AG10803 (cell line): ENCODE measurements at regions not wholly inside any gene's neighbourhood (a gene's known extent, or its start where the extent isn't known, plus 50 kb on each side); places are given as distances from the start of the nearest gene placed in this dataset.

Experiments used
- DNase-seq: peaks from one replicate; pipeline ENCODE4 v3.0.0; 2010; ENCODE audit warnings: low read depth
- H3K4me3 ChIP-seq: 2 replicates; pipeline ENCODE4 v1.5.1; 2011; ENCODE audit warnings: mild to moderate bottlenecking, low read length, control low read depth
- TF ChIP-seq, protein P1 (sequence below): conservative IDR thresholded peaks from 2 replicates; pipeline ENCODE4 v1.5.1; 2011; ENCODE audit warnings: mild to moderate bottlenecking, low read length, control low read depth, inconsistent platforms

DNA sequence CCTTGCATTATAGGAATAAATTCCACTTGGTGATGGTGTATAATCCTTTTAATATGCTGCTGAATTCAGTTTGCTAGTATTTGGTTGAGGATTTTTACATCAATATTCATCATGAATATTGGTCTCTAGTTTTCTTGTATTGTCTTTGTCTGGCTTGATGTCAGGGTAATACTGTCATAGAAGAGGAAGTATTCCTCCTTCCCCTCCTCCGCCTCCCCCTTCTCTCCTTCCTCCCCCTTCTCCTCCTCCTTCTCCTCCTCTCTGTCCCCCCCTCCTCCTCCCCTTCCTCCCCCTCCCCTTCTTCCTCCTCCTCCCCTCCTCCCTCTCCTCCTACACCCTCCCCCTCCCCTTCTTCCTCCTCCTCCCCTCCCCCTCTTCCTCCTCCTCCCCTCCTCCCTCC, 65.8 kb downstream of the RGS12 start:
- DNase-seq, result no peak
- H3K4me3 ChIP-seq, result no peak overlapping the region
- TF ChIP-seq, protein P1, sequence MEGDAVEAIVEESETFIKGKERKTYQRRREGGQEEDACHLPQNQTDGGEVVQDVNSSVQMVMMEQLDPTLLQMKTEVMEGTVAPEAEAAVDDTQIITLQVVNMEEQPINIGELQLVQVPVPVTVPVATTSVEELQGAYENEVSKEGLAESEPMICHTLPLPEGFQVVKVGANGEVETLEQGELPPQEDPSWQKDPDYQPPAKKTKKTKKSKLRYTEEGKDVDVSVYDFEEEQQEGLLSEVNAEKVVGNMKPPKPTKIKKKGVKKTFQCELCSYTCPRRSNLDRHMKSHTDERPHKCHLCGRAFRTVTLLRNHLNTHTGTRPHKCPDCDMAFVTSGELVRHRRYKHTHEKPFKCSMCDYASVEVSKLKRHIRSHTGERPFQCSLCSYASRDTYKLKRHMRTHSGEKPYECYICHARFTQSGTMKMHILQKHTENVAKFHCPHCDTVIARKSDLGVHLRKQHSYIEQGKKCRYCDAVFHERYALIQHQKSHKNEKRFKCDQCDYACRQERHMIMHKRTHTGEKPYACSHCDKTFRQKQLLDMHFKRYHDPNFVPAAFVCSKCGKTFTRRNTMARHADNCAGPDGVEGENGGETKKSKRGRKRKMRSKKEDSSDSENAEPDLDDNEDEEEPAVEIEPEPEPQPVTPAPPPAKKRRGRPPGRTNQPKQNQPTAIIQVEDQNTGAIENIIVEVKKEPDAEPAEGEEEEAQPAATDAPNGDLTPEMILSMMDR, result no peak

DNA sequence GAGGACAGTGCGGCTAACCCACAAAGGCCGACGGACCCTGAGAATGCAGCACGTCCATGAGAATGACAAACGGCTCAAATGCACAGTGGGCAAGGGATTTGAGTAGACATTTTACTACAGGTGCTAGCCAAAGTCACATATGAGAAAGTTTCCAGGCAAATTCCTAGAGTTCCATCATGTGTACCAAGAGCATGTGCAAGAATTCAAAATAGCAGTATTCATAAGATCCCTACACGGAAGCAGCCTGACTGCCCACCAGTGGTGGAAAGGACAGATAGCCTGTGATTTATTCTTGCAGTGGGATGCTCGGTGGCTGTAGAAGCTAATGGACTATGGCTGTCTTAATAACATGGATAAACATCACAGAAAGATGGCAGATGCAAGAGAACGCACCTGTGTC, 68.0 kb downstream of the RGS12 start:
- no peak for DNase-seq
- TF ChIP-seq, protein P1, result no peak
- no peak overlapping the region for H3K4me3 ChIP-seq

DNA sequence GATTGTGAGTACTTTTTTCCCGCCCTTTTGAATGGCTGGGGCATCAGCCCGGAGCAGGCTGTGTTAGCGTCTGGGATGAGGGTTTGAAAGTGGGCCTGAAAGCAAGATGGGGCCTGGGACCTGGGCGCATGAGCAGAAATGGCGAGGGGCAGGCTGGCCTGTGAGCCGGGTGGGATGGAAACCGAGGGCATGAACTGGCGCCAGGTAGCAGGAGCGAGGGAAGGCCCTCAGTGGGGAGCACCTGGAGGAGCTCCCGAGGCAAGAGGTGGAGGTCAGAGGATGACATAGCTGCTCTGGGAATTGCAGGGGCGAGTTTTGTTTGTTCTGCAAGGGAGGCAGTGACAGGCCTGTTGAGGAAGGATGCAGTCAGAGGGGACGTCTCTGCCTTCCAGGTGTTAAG, 68.6 kb downstream of the RGS12 start:
- DNase-seq, result no peak
- H3K4me3 ChIP-seq, result no peak overlapping the region
- TF ChIP-seq, protein P1, result no peak

DNA sequence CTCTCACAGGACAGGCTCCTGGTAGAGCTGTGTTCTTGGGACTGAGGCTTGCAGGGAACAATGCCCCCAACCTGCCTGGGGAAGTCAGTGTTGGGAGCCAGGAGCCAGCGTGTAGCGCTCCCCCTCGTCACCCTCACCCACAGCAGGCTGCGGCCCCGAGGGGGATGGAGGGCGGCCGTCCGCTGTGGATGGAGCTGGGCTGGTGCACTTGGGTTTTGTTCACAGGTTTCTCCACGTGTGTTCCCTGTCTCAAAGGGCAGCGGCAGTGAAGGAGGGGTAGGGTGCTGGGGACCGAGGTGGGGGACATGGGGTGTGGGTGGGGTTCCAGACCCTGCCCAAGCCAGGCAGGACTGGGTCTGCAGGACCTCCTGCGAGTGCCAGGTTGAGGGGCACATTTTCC, 69.1 kb downstream of the RGS12 start:
- no peak overlapping the region for H3K4me3 ChIP-seq
- TF ChIP-seq, protein P1, result no peak
- DNase-seq, result no peak

DNA sequence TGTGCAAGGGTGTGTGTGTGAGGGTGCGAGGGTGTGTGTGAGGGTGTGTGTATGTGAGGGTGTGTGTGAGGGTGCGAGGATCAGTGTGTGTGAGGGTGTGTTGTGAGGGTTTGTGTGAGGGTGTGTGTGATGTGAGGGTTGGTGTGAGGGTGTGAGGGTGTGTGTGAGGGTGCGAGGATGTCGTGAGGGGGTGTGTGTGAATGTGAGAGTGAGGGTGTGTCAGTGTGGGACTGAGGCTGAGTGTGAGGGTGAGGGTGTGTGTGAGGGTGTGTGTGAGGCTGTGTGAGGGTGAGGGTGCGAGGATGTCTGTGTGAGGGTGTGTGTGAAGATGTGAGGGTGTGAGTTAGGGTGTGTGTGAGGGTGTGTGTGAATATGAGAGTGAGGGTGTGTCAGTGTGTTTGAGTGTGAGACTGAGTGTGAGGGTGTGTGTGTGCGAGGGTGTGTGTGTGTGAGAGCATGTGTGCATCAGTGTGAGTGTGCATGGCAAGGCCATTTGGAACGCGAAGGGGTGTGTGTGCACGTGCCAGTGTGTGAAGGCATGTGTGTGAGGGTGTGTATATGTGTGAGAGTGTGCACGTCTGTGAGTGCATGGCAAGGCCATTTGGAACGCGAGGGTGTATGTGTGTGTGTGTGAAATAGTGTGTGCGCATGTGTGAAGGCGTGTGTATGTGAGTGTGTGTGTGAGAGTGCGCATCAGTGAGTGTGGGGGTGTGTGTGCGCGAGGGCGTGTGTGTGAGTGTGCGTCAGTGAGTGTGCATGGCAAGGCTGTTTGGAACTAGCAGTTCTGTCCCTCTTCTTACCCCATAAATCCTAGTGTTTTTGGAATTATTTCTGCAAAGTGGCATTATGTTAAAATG, 69.8 kb downstream of the RGS12 start:
- TF ChIP-seq, protein P1, result no peak
- DNase-seq, result no peak
- no peak overlapping the region for H3K4me3 ChIP-seq

DNA sequence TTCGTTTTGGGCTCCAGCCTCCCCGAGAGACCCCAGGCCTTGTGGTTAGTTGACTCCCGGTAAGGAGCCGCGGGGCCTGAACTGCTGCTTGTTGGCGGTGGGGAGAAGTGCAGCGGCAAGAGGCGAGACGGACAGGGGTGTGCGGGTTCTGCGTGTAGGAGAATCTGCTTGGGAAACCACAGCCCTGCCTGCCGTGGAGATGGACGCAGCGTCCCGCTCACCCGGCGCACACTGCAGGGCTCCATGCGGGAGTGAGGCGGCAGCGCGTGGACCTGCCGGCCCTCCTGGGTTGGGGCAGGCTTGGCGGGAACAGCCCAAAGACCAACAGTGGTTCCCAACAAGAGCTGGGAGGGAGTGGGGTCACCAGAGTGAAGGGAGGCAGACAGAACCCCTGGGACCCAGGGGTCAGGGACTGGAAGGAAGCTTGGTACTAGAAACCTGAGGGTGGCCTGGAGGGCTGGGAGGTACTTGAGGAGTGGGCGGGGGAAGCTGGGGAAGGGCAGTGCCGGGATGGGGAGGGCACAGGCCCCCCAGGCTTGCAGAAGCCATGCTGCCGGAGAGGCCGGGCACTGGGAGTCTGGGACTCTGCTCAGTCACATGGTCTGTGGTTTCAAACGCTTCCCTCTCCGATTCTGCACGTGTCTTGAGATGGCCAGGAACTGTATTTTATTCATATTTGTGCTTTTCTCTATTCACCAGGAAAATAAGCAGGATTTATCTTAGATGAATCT, 70.8 kb downstream of the RGS12 start:
- TF ChIP-seq, protein P1, result no peak
- no peak overlapping the region for H3K4me3 ChIP-seq

DNA sequence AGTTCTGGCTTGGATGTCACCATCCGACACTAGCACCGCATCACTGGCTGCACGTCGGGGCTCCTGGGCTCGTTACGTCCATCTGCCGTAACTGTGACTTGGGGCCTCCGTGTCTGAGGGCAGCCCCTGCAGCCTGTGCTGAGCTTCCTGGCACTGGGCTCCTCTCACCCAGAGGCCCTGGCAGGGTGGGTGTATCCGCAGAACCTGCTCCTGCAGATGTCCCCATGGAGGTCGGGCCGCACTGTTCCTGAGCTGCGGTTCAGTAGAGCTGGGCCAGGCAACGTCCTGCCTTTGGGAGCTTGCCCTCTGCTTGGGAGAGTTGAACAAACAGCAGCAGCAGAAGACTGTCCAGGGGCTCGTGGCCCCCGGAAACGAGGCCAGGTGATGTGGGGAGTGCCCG, 71.4 kb downstream of the RGS12 start:
- TF ChIP-seq, protein P1, result no peak
- no peak for DNase-seq
- no peak overlapping the region for H3K4me3 ChIP-seq

More for the DNA sequence above, 70.8 kb downstream of the RGS12 start:
- no peak for DNase-seq
